ENCODE measurements at regions not wholly inside any gene's neighbourhood (a gene's known extent, or its start where the extent isn't known, plus 50 kb on each side); places are given as distances from the start of the nearest gene placed in this dataset.

- H3K79me2 ChIP-seq (ENCODE audit: insufficient read depth, low read length): no peaks in the 10 kb centered on the region
- no peak overlapping the region for H3K4me3 ChIP-seq (ENCODE audit: insufficient read depth, low read length, poor library complexity, severe bottlenecking)
- no peak overlapping the region for H3K9ac ChIP-seq (ENCODE audit: low read length)
- no peak overlapping the region for H3K4me2 ChIP-seq (ENCODE audit: low read depth, low read length, poor library complexity, severe bottlenecking)
- H3K27me3 ChIP-seq (ENCODE audit: low read length): no peaks in the 10 kb centered on the region
- H3F3A ChIP-seq (ENCODE audit: insufficient read depth): no peaks in the 10 kb centered on the region
- H3K27ac ChIP-seq (ENCODE audit: low read depth, low read length): no peak overlapping the region
- H4K20me1 ChIP-seq (ENCODE audit: low read depth, low read length): no peaks in the 10 kb centered on the region
- TF ChIP-seq EZH2phosphoT487 (conservative IDR thresholded peaks at IDR 0.05; ENCODE audit: low read length) (no peak), CTCF (IDR thresholded peaks at IDR 0.05; ENCODE audit: insufficient read depth, low read length, poor library complexity, severe bottlenecking) (no peak)
- no peak overlapping the region for H2AFZ ChIP-seq (ENCODE audit: low read depth, low read length, severe bottlenecking)
- H3K9me3 ChIP-seq (ENCODE audit: insufficient read depth, low read length): no peaks in the 10 kb centered on the region
- H3K36me3 ChIP-seq (ENCODE audit: low read length): no peaks in the 10 kb centered on the region
- no peaks in the 10 kb centered on the region for H3K9me2 ChIP-seq (replicated peaks; ENCODE audit: insufficient read depth, low read length)
Measured at GRCh38 chr12:89906178-89906577, 197.5 kb upstream of the ATP2B1 start.

GRCh38 chr12:89901906-89902642 is 193.4 kb upstream of the ATP2B1 start:
- Histone ChIP-seq H3K9ac (ENCODE audit: low read length) (no peak overlapping the region), H3K4me2 (ENCODE audit: low read depth, low read length, poor library complexity, severe bottlenecking) (no peak overlapping the region), H3K4me3 (ENCODE audit: insufficient read depth, low read length, poor library complexity, severe bottlenecking) (no peak overlapping the region), H3K79me2 (ENCODE audit: insufficient read depth, low read length) (no peaks in the 10 kb centered on the region), H3K36me3 (ENCODE audit: low read length) (no peaks in the 10 kb centered on the region), H3K9me3 (ENCODE audit: insufficient read depth, low read length) (no peaks in the 10 kb centered on the region), H3K27ac (ENCODE audit: low read depth, low read length) (no peak overlapping the region), H4K20me1 (ENCODE audit: low read depth, low read length) (no peaks in the 10 kb centered on the region), H3K9me2 (replicated peaks; ENCODE audit: insufficient read depth, low read length) (no peaks in the 10 kb centered on the region), H3F3A (ENCODE audit: insufficient read depth) (no peaks in the 10 kb centered on the region), H3K27me3 (ENCODE audit: low read length) (no peaks in the 10 kb centered on the region), H2AFZ (ENCODE audit: low read depth, low read length, severe bottlenecking) (no peak overlapping the region)
- no peak for TF ChIP-seq CTCF (IDR thresholded peaks at IDR 0.05; ENCODE audit: insufficient read depth, low read length, poor library complexity, severe bottlenecking)
- no peak for TF ChIP-seq EZH2phosphoT487 (conservative IDR thresholded peaks at IDR 0.05; ENCODE audit: low read length)

GRCh38 chr12:89901319-89901718 is 192.7 kb upstream of the ATP2B1 start:
- Histone ChIP-seq H4K20me1 (ENCODE audit: low read depth, low read length) (no peaks in the 10 kb centered on the region), H3K9me2 (replicated peaks; ENCODE audit: insufficient read depth, low read length) (no peaks in the 10 kb centered on the region), H3K27me3 (ENCODE audit: low read length) (no peaks in the 10 kb centered on the region), H3F3A (ENCODE audit: insufficient read depth) (no peaks in the 10 kb centered on the region), H3K4me3 (ENCODE audit: insufficient read depth, low read length, poor library complexity, severe bottlenecking) (no peak overlapping the region), H3K9me3 (ENCODE audit: insufficient read depth, low read length) (no peaks in the 10 kb centered on the region), H3K79me2 (ENCODE audit: insufficient read depth, low read length) (no peaks in the 10 kb centered on the region), H3K9ac (ENCODE audit: low read length) (no peak overlapping the region), H3K4me2 (ENCODE audit: low read depth, low read length, poor library complexity, severe bottlenecking) (no peak overlapping the region), H3K36me3 (ENCODE audit: low read length) (no peaks in the 10 kb centered on the region), H3K27ac (ENCODE audit: low read depth, low read length) (no peak overlapping the region), H2AFZ (ENCODE audit: low read depth, low read length, severe bottlenecking) (no peak overlapping the region)
- TF ChIP-seq CTCF (IDR thresholded peaks at IDR 0.05; ENCODE audit: insufficient read depth, low read length, poor library complexity, severe bottlenecking) (no peak), EZH2phosphoT487 (conservative IDR thresholded peaks at IDR 0.05; ENCODE audit: low read length) (no peak)
